Astrocyte (in vitro differentiated cells and primary cell): ENCODE measurements at regions not wholly inside any gene's neighbourhood (a gene's known extent, or its start where the extent isn't known, plus 50 kb on each side); places are given as distances from the start of the nearest gene placed in this dataset.

Experiments
- EZH2 ChIP-seq: IDR thresholded peaks from 2 replicates; pipeline ENCODE4 v1.6.1; 2012; ENCODE audit warnings: mild to moderate bottlenecking, low read length, inconsistent platforms; ENCODE audit not compliant: insufficient read depth
- TF ChIP-seq, protein P1 (sequence below): IDR thresholded peaks from 2 replicates; pipeline ENCODE4 v1.5.1; 2011; ENCODE audit warnings: low read depth, mild to moderate bottlenecking, inconsistent platforms, low read length, moderate library complexity; ENCODE audit not compliant: insufficient read depth

DNA sequence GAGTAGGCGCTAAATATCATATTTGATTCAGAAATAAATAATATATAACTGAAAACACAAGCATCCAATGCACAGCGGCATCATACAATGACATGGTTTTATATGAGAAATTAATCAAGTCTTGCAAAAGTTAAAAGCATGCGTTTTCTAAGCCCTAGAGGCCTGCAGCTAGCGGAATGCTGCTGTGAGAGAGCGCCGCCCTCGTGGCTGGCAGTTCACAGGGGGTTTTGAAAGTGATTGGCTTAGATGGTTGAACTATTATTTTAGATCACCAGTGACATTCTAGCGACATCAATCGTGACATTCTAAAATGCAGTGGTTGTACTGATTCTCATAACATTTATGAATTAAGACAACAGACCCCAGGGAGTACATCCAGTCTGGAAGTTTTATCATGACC, 235.2 kb upstream of the MGMT start:
- TF ChIP-seq, protein P1, sequence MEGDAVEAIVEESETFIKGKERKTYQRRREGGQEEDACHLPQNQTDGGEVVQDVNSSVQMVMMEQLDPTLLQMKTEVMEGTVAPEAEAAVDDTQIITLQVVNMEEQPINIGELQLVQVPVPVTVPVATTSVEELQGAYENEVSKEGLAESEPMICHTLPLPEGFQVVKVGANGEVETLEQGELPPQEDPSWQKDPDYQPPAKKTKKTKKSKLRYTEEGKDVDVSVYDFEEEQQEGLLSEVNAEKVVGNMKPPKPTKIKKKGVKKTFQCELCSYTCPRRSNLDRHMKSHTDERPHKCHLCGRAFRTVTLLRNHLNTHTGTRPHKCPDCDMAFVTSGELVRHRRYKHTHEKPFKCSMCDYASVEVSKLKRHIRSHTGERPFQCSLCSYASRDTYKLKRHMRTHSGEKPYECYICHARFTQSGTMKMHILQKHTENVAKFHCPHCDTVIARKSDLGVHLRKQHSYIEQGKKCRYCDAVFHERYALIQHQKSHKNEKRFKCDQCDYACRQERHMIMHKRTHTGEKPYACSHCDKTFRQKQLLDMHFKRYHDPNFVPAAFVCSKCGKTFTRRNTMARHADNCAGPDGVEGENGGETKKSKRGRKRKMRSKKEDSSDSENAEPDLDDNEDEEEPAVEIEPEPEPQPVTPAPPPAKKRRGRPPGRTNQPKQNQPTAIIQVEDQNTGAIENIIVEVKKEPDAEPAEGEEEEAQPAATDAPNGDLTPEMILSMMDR: no peak
- no peak for TF ChIP-seq EZH2
